IPS-20b (cell line): ENCODE measurements at regions not wholly inside any gene's neighbourhood (a gene's known extent, or its start where the extent isn't known, plus 50 kb on each side); places are given as distances from the start of the nearest gene placed in this dataset.

Experiments
- H3K27ac ChIP-seq: one replicate; pipeline ENCODE4 v1.5.1; 2013; ENCODE audit warnings: low read length
- H3K27me3 ChIP-seq: 2 replicates; pipeline ENCODE4 v1.6.1; 2013; ENCODE audit warnings: mild to moderate bottlenecking, low read length, inconsistent platforms; ENCODE audit not compliant: insufficient read depth
- H3K36me3 ChIP-seq: 2 replicates; pipeline ENCODE4 v1.6.1; 2013; ENCODE audit warnings: low read depth, mild to moderate bottlenecking, inconsistent platforms, low read length, moderate library complexity; ENCODE audit not compliant: insufficient read depth
- H3K4me1 ChIP-seq: 2 replicates; pipeline ENCODE4 v1.6.1; 2013; ENCODE audit warnings: mild to moderate bottlenecking, control low read depth, inconsistent platforms, low read length, moderate library complexity; ENCODE audit not compliant: insufficient read depth
- H3K4me3 ChIP-seq: 2 replicates; pipeline ENCODE4 v1.5.1; 2013; ENCODE audit warnings: mild to moderate bottlenecking, low read length, inconsistent platforms
- H3K9ac ChIP-seq: 2 replicates; pipeline ENCODE4 v1.6.1; 2013; ENCODE audit warnings: low read depth, mild to moderate bottlenecking, inconsistent platforms, low read length, moderate library complexity
- H3K9me3 ChIP-seq: 2 replicates; pipeline ENCODE4 v1.6.1; 2013; ENCODE audit warnings: mild to moderate bottlenecking, low read depth, low read length, inconsistent platforms; ENCODE audit not compliant: insufficient read depth

- H3K27me3 ChIP-seq = no peaks in the 10 kb centered on the region
- H3K9ac ChIP-seq = no peak overlapping the region
- no peak overlapping the region for H3K4me3 ChIP-seq
- no peaks in the 10 kb centered on the region for H3K4me1 ChIP-seq
- no peaks in the 10 kb centered on the region for H3K9me3 ChIP-seq
- H3K27ac ChIP-seq = no peak overlapping the region
- no peaks in the 10 kb centered on the region for H3K36me3 ChIP-seq
These were observed 452.4 kb upstream of the RBFOX1 start for GRCh38 chr16:6880263-6880662.

- H3K36me3 ChIP-seq = no peaks in the 10 kb centered on the region
- peaks cover 88% of the 10 kb centered on the region for H3K27me3 ChIP-seq
- no peaks in the 10 kb centered on the region for H3K9me3 ChIP-seq
- H3K4me1 ChIP-seq = peaks cover 19% of the 10 kb centered on the region; the same call in 1 of the 2 replicates
- H3K4me3 ChIP-seq = no peak overlapping the region
- no peak overlapping the region for H3K27ac ChIP-seq
- no peak overlapping the region for H3K9ac ChIP-seq
These were observed 468.0 kb upstream of the RBFOX1 start for GRCh38 chr16:6864671-6865070.

- Histone ChIP-seq H3K27me3 (peaks cover 92% of the 10 kb centered on the region), H3K4me3 (no peak overlapping the region), H3K4me1 (peaks cover 19% of the 10 kb centered on the region; the same call in 1 of the 2 replicates), H3K9ac (no peak overlapping the region), H3K36me3 (no peaks in the 10 kb centered on the region), H3K27ac (no peak overlapping the region), H3K9me3 (no peaks in the 10 kb centered on the region)
These were observed 468.4 kb upstream of the RBFOX1 start for GRCh38 chr16:6864244-6864643.

GRCh38 chr16:6863135-6863534 lies 469.5 kb upstream of the RBFOX1 start:
- Histone ChIP-seq H3K27ac (no peak overlapping the region), H3K27me3 (peaks cover 95% of the 10 kb centered on the region), H3K9me3 (no peaks in the 10 kb centered on the region), H3K9ac (no peak overlapping the region), H3K4me1 (peaks cover 19% of the 10 kb centered on the region; the same call in 1 of the 2 replicates), H3K36me3 (no peaks in the 10 kb centered on the region), H3K4me3 (no peak overlapping the region)

GRCh38 chr16:6861815-6862477 lies 470.7 kb upstream of the RBFOX1 start:
- Histone ChIP-seq H3K4me3 (no peak overlapping the region), H3K27me3 (peaks cover 95% of the 10 kb centered on the region), H3K9ac (no peak overlapping the region), H3K36me3 (no peaks in the 10 kb centered on the region), H3K4me1 (peaks cover 19% of the 10 kb centered on the region; the same call in 1 of the 2 replicates), H3K27ac (no peak overlapping the region), H3K9me3 (no peaks in the 10 kb centered on the region)

- Histone ChIP-seq H3K9me3 (no peaks in the 10 kb centered on the region), H3K4me3 (0 out of 2 replicates have a peak overlapping the region, but pooled peaks have one; percentile 7), H3K27me3 (peaks cover 98% of the 10 kb centered on the region), H3K27ac (no peak overlapping the region), H3K9ac (no peak overlapping the region), H3K36me3 (no peaks in the 10 kb centered on the region), H3K4me1 (peaks cover 19% of the 10 kb centered on the region; the same call in 1 of the 2 replicates)
These were observed 471.4 kb upstream of the RBFOX1 start for GRCh38 chr16:6861135-6861814.

GRCh38 chr16:6857575-6857974 lies 475.1 kb upstream of the RBFOX1 start:
- Histone ChIP-seq H3K4me1 (peaks cover 10% of the 10 kb centered on the region; the same call in 1 of the 2 replicates), H3K9me3 (no peaks in the 10 kb centered on the region), H3K9ac (no peak overlapping the region), H3K27me3 (peaks cover 100% of the 10 kb centered on the region), H3K36me3 (no peaks in the 10 kb centered on the region), H3K27ac (no peak overlapping the region), H3K4me3 (no peak overlapping the region)

- Histone ChIP-seq H3K9me3 (no peaks in the 10 kb centered on the region), H3K27ac (no peak overlapping the region), H3K9ac (no peak overlapping the region), H3K36me3 (no peaks in the 10 kb centered on the region), H3K4me1 (peaks cover 4% of the 10 kb centered on the region; the same call in 1 of the 2 replicates), H3K4me3 (no peak overlapping the region), H3K27me3 (peaks cover 100% of the 10 kb centered on the region)
These were observed 476.1 kb upstream of the RBFOX1 start for GRCh38 chr16:6856578-6856977.

GRCh38 chr16:6853565-6853964 lies 479.1 kb upstream of the RBFOX1 start:
- Histone ChIP-seq H3K4me3 (no peak overlapping the region), H3K9ac (no peak overlapping the region), H3K9me3 (no peaks in the 10 kb centered on the region), H3K4me1 (no peaks in the 10 kb centered on the region), H3K36me3 (no peaks in the 10 kb centered on the region), H3K27me3 (peaks cover 94% of the 10 kb centered on the region), H3K27ac (no peak overlapping the region)

- no peak overlapping the region for H3K4me3 ChIP-seq
- H3K9me3 ChIP-seq = no peaks in the 10 kb centered on the region
- H3K4me1 ChIP-seq = no peaks in the 10 kb centered on the region
- no peak overlapping the region for H3K27ac ChIP-seq
- H3K9ac ChIP-seq = no peak overlapping the region
- H3K27me3 ChIP-seq = peaks cover 88% of the 10 kb centered on the region
- no peaks in the 10 kb centered on the region for H3K36me3 ChIP-seq
These were observed 479.9 kb upstream of the RBFOX1 start for GRCh38 chr16:6852643-6853225.

- H3K4me3 ChIP-seq = no peak overlapping the region
- H3K9me3 ChIP-seq = no peaks in the 10 kb centered on the region
- H3K4me1 ChIP-seq = no peaks in the 10 kb centered on the region
- H3K9ac ChIP-seq = no peak overlapping the region
- no peaks in the 10 kb centered on the region for H3K36me3 ChIP-seq
- H3K27ac ChIP-seq = no peak overlapping the region
- H3K27me3 ChIP-seq = peaks cover 25% of the 10 kb centered on the region
These were observed 486.2 kb upstream of the RBFOX1 start for GRCh38 chr16:6846452-6846851.

- H3K27me3 ChIP-seq = no peaks in the 10 kb centered on the region
- no peaks in the 10 kb centered on the region for H3K9me3 ChIP-seq
- no peaks in the 10 kb centered on the region for H3K4me1 ChIP-seq
- H3K4me3 ChIP-seq = no peak overlapping the region
- no peak overlapping the region for H3K27ac ChIP-seq
- H3K36me3 ChIP-seq = no peaks in the 10 kb centered on the region
- no peak overlapping the region for H3K9ac ChIP-seq
These were observed 491.3 kb upstream of the RBFOX1 start for GRCh38 chr16:6841392-6841791.
